ENCODE measurements at regions not wholly inside any gene's neighbourhood (a gene's known extent, or its start where the extent isn't known, plus 50 kb on each side); places are given as distances from the start of the nearest gene placed in this dataset.

DNA sequence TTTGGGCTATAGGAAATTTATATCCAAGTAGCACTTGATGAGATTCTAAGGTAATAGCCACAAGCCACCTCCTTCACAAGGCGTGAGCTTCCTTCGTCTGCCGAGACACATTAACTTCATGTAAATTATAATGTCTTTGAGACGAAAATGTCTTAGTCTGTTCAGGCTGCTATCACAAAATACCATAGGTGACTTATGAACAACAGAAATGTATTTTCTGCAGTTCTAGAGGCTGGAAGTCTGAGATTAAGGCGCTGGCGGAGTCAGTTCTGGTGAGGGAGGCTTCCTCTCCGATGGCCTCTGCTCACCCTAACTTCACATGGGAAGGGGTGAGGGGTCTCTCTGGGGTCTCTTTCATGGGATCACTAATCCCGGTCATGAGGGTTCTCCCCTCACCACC lies 133.0 kb downstream of the ETS2 start:
- H3K9ac ChIP-seq (ENCODE audit: low read length): no peak overlapping the region
- no peaks in the 10 kb centered on the region for H4K20me1 ChIP-seq (ENCODE audit: low read length)
- POLR2A ChIA-PET (ENCODE audit: unreplicated experiment): no interaction called here
- H3K9me2 ChIP-seq (replicated peaks; ENCODE audit: low read length): no peaks in the 10 kb centered on the region
- H3K4me1 ChIP-seq (ENCODE audit: insufficient read depth, low read length): no peaks in the 10 kb centered on the region
- ATAC-seq (no peak), DNase-seq (no peak)
- intact Hi-C loops (cut with micrococcal nuclease): no loop called here
- H2AFZ ChIP-seq (ENCODE audit: low read length): no peak overlapping the region
- H3K79me2 ChIP-seq (ENCODE audit: low read length): no peaks in the 10 kb centered on the region
- no peaks in the 10 kb centered on the region for H3K36me3 ChIP-seq (ENCODE audit: low read depth, low read length)
- H3K9me3 ChIP-seq (ENCODE audit: low read length): no peaks in the 10 kb centered on the region
- H3K4me2 ChIP-seq (ENCODE audit: low read length): no peak overlapping the region
- no peak overlapping the region for H3K4me3 ChIP-seq (ENCODE audit: low read length)
- BruUV-seq (replicated peaks): no TSS peak
- no peak for TF ChIP-seq EZH2 (IDR thresholded peaks at IDR 0.05; ENCODE audit: low read length, unreplicated experiment)
- no peak for TF ChIP-seq EZH2phosphoT487 (IDR thresholded peaks at IDR 0.05; ENCODE audit: borderline replicate concordance, low read length)
- TF ChIP-seq, protein P1, sequence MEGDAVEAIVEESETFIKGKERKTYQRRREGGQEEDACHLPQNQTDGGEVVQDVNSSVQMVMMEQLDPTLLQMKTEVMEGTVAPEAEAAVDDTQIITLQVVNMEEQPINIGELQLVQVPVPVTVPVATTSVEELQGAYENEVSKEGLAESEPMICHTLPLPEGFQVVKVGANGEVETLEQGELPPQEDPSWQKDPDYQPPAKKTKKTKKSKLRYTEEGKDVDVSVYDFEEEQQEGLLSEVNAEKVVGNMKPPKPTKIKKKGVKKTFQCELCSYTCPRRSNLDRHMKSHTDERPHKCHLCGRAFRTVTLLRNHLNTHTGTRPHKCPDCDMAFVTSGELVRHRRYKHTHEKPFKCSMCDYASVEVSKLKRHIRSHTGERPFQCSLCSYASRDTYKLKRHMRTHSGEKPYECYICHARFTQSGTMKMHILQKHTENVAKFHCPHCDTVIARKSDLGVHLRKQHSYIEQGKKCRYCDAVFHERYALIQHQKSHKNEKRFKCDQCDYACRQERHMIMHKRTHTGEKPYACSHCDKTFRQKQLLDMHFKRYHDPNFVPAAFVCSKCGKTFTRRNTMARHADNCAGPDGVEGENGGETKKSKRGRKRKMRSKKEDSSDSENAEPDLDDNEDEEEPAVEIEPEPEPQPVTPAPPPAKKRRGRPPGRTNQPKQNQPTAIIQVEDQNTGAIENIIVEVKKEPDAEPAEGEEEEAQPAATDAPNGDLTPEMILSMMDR (conservative IDR thresholded peaks at IDR 0.05; ENCODE audit: low read depth, low read length): no peak
- H3K27ac ChIP-seq (ENCODE audit: low read length): no peak overlapping the region
- no peaks in the 10 kb centered on the region for H3K27me3 ChIP-seq (ENCODE audit: low read length)
- CTCF ChIA-PET: no interaction called here
- H3F3A ChIP-seq (ENCODE audit: low read length, unreplicated experiment): no peaks in the 10 kb centered on the region

- BruUV-seq (replicated peaks): no TSS peak
- Histone ChIP-seq H4K20me1 (ENCODE audit: low read length) (no peaks in the 10 kb centered on the region), H3K4me3 (ENCODE audit: low read length) (no peak overlapping the region), H3K9ac (ENCODE audit: low read length) (no peak overlapping the region), H3K9me2 (replicated peaks; ENCODE audit: low read length) (no peaks in the 10 kb centered on the region), H3K27ac (ENCODE audit: low read length) (no peak overlapping the region), H3K79me2 (ENCODE audit: low read length) (no peaks in the 10 kb centered on the region), H2AFZ (ENCODE audit: low read length) (no peak overlapping the region), H3K9me3 (ENCODE audit: low read length) (no peaks in the 10 kb centered on the region), H3K4me1 (ENCODE audit: insufficient read depth, low read length) (no peaks in the 10 kb centered on the region), H3K27me3 (ENCODE audit: low read length) (no peaks in the 10 kb centered on the region), H3K36me3 (ENCODE audit: low read depth, low read length) (no peaks in the 10 kb centered on the region), H3K4me2 (ENCODE audit: low read length) (no peak overlapping the region), H3F3A (ENCODE audit: low read length, unreplicated experiment) (no peaks in the 10 kb centered on the region)
- ChIA-PET POLR2A (ENCODE audit: unreplicated experiment) (no interaction called here), CTCF (no interaction called here)
- no peak for ATAC-seq
- intact Hi-C loops (cut with micrococcal nuclease): no loop called here
- no peak for DNase-seq
- TF ChIP-seq, protein P1 (conservative IDR thresholded peaks at IDR 0.05; ENCODE audit: low read depth, low read length): no peak
- TF ChIP-seq EZH2 (IDR thresholded peaks at IDR 0.05; ENCODE audit: low read length, unreplicated experiment) (no peak), EZH2phosphoT487 (IDR thresholded peaks at IDR 0.05; ENCODE audit: borderline replicate concordance, low read length) (no peak)
These were observed 132.6 kb downstream of the ETS2 start for GRCh38 chr21:38938343-38938742.

DNA sequence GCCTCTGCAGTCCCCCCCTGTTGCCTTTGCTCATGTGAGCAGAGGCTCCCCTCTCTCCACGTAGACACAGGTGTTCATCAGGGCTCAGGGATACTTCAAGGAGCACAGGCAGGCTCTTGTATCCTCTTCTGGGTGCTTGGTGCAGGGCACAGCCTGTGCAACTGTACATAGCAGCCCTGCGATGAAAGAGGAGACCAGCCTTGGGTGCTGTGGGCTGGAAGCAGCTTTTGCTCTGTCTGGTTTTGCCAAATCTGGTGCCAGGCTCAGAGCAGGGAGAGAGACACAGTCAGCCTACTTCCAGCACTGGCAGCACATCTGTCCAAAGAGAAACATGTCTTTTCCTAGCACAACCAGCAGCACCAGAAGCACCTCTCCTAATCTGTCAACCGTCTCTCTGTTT lies 132.1 kb downstream of the ETS2 start:
- H3F3A ChIP-seq (ENCODE audit: low read length, unreplicated experiment): no peaks in the 10 kb centered on the region
- CTCF ChIA-PET: no interaction called here
- no peaks in the 10 kb centered on the region for H3K9me3 ChIP-seq (ENCODE audit: low read length)
- POLR2A ChIA-PET (ENCODE audit: unreplicated experiment): no interaction called here
- TF ChIP-seq EZH2phosphoT487 (IDR thresholded peaks at IDR 0.05; ENCODE audit: borderline replicate concordance, low read length): no peak
- TF ChIP-seq, protein P1 (conservative IDR thresholded peaks at IDR 0.05; ENCODE audit: low read depth, low read length): no peak
- TF ChIP-seq EZH2 (IDR thresholded peaks at IDR 0.05; ENCODE audit: low read length, unreplicated experiment): no peak
- H4K20me1 ChIP-seq (ENCODE audit: low read length): no peaks in the 10 kb centered on the region
- H3K36me3 ChIP-seq (ENCODE audit: low read depth, low read length): no peaks in the 10 kb centered on the region
- DNase-seq: no peak
- no peak overlapping the region for H3K4me2 ChIP-seq (ENCODE audit: low read length)
- H3K27me3 ChIP-seq (ENCODE audit: low read length): no peaks in the 10 kb centered on the region
- BruUV-seq (replicated peaks): no TSS peak
- H3K79me2 ChIP-seq (ENCODE audit: low read length): no peaks in the 10 kb centered on the region
- no peak overlapping the region for H3K9ac ChIP-seq (ENCODE audit: low read length)
- no peak for ATAC-seq
- no peak overlapping the region for H3K4me3 ChIP-seq (ENCODE audit: low read length)
- no peaks in the 10 kb centered on the region for H3K9me2 ChIP-seq (replicated peaks; ENCODE audit: low read length)
- intact Hi-C loops (cut with micrococcal nuclease): no loop called here
- no peak overlapping the region for H3K27ac ChIP-seq (ENCODE audit: low read length)
- no peaks in the 10 kb centered on the region for H3K4me1 ChIP-seq (ENCODE audit: insufficient read depth, low read length)
- H2AFZ ChIP-seq (ENCODE audit: low read length): no peak overlapping the region
